Osteoblast (primary cell): ENCODE measurements at regions not wholly inside any gene's neighbourhood (a gene's known extent, or its start where the extent isn't known, plus 50 kb on each side); places are given as distances from the start of the nearest gene placed in this dataset.
"Not testable (repeated sequence)": the region's sequence is repeated elsewhere in the genome, so short reads cannot be mapped to it uniquely, and the experiment has no call there.

ENCODE experiments used
- DNase-seq: peaks from one replicate; pipeline ENCODE4 v3.0.0; 2011; ENCODE audit warnings: low spot score, mixed read lengths; ENCODE audit not compliant: insufficient read length; ENCODE audit errors: missing footprints
- H2AFZ ChIP-seq: 2 replicates; pipeline ENCODE4 v1.6.0; 2011; ENCODE audit warnings: mild to moderate bottlenecking, low read length
- H3K27ac ChIP-seq: 2 replicates; pipeline ENCODE4 v1.5.1; 2011; ENCODE audit warnings: mild to moderate bottlenecking, low read depth, low read length, moderate library complexity
- H3K27me3 ChIP-seq: 2 replicates; pipeline ENCODE4 v1.6.0; 2012; ENCODE audit warnings: mild to moderate bottlenecking, control low read depth, inconsistent platforms, low read length, moderate library complexity; ENCODE audit not compliant: insufficient read depth
- H3K36me3 ChIP-seq: 2 replicates; pipeline ENCODE4 v1.5.1; 2011; ENCODE audit warnings: mild to moderate bottlenecking, low read length, control low read depth, moderate library complexity; ENCODE audit not compliant: insufficient read depth
- H3K4me1 ChIP-seq: 2 replicates; pipeline ENCODE4 v1.5.1; 2011; ENCODE audit warnings: mild to moderate bottlenecking, low read length, control low read depth, moderate library complexity; ENCODE audit not compliant: insufficient read depth
- H3K4me2 ChIP-seq: 2 replicates; pipeline ENCODE4 v1.6.0; 2011; ENCODE audit warnings: mild to moderate bottlenecking, low read length; ENCODE audit not compliant: insufficient read depth
- H3K4me3 ChIP-seq: fragments of 200-600 bp; sonication (generic); 3 replicates; pipeline ENCODE4 v1.5.1; 2012; ENCODE audit warnings: mild to moderate bottlenecking, low read length, inconsistent platforms; ENCODE audit not compliant: insufficient read depth
- H3K79me2 ChIP-seq: 2 replicates; pipeline ENCODE4 v1.6.0; 2012; ENCODE audit warnings: mild to moderate bottlenecking, low read length, control low read depth, inconsistent platforms; ENCODE audit not compliant: insufficient read depth
- H3K9me3 ChIP-seq: 2 replicates; pipeline ENCODE4 v1.5.1; 2011; ENCODE audit warnings: low read depth, low read length, control low read depth
- H4K20me1 ChIP-seq: 2 replicates; pipeline ENCODE4 v1.6.0; 2012; ENCODE audit warnings: mild to moderate bottlenecking, low read length, control low read depth; ENCODE audit not compliant: insufficient read depth

- not testable (repeated sequence) for H4K20me1 ChIP-seq, H3K79me2 ChIP-seq, H3K4me2 ChIP-seq, H3K36me3 ChIP-seq, H3K27me3 ChIP-seq, H3K4me1 ChIP-seq, H3K4me3 ChIP-seq, DNase-seq, H2AFZ ChIP-seq, H3K9me3 ChIP-seq, H3K27ac ChIP-seq
These were observed 2887.1 kb upstream of the TEKT4 start for GRCh38 chr2:91984107-91984506.

GRCh38 chr2:91985490-91985889 is 2885.7 kb upstream of the TEKT4 start:
- not testable (repeated sequence) for H2AFZ ChIP-seq, H3K79me2 ChIP-seq, H3K27ac ChIP-seq, H3K27me3 ChIP-seq, H3K4me2 ChIP-seq, DNase-seq, H3K36me3 ChIP-seq, H4K20me1 ChIP-seq, H3K9me3 ChIP-seq, H3K4me1 ChIP-seq, H3K4me3 ChIP-seq

- not testable (repeated sequence) for H3K4me3 ChIP-seq, H4K20me1 ChIP-seq, H3K9me3 ChIP-seq, H3K36me3 ChIP-seq, H3K4me1 ChIP-seq, H3K79me2 ChIP-seq, H3K27me3 ChIP-seq, H3K27ac ChIP-seq, DNase-seq, H2AFZ ChIP-seq, H3K4me2 ChIP-seq
These were observed 2884.3 kb upstream of the TEKT4 start for GRCh38 chr2:91986893-91987292.

GRCh38 chr2:91988754-91989153 is 2882.5 kb upstream of the TEKT4 start:
- not testable (repeated sequence) for H3K36me3 ChIP-seq, H3K79me2 ChIP-seq, DNase-seq, H3K27me3 ChIP-seq, H3K9me3 ChIP-seq, H3K27ac ChIP-seq, H3K4me1 ChIP-seq, H3K4me3 ChIP-seq, H3K4me2 ChIP-seq, H4K20me1 ChIP-seq, H2AFZ ChIP-seq

- H3K36me3 ChIP-seq, H3K4me2 ChIP-seq, H4K20me1 ChIP-seq, H2AFZ ChIP-seq, H3K9me3 ChIP-seq, DNase-seq, H3K27ac ChIP-seq, H3K27me3 ChIP-seq, H3K4me3 ChIP-seq, H3K79me2 ChIP-seq, H3K4me1 ChIP-seq: not testable (repeated sequence)
These were observed 2881.4 kb upstream of the TEKT4 start for GRCh38 chr2:91989781-91990180.

GRCh38 chr2:92006557-92006956 is 2864.7 kb upstream of the TEKT4 start:
- H3K27me3 ChIP-seq, result not testable (repeated sequence)

More at GRCh38 chr2:92006557-92006956, 2864.7 kb upstream of the TEKT4 start:
- not testable (repeated sequence) for H3K36me3 ChIP-seq, H3K27ac ChIP-seq, H2AFZ ChIP-seq, H3K4me3 ChIP-seq, DNase-seq, H3K4me1 ChIP-seq, H3K79me2 ChIP-seq, H4K20me1 ChIP-seq, H3K4me2 ChIP-seq, H3K9me3 ChIP-seq
